Medulla oblongata (tissue), 1 donor: ENCODE measurements at regions not wholly inside any gene's neighbourhood (a gene's known extent, or its start where the extent isn't known, plus 50 kb on each side); places are given as distances from the start of the nearest gene placed in this dataset.
"Not testable (repeated sequence)": the region's sequence is repeated elsewhere in the genome, so short reads cannot be mapped to it uniquely, and the experiment has no call there.

ENCODE experiments used
- DNase-seq: peaks from one replicate; pipeline ENCODE4 v3.0.0-alpha.2; 2015; ENCODE audit errors: extremely low spot score

GRCh38 chr4:9110700-9111099 lies 59.5 kb upstream of the FAM90A26 start:
- not testable (repeated sequence) for DNase-seq

- not testable (repeated sequence) for DNase-seq
Observed at GRCh38 chr4:9103148-9103524, 67.1 kb upstream of the FAM90A26 start.

DNA sequence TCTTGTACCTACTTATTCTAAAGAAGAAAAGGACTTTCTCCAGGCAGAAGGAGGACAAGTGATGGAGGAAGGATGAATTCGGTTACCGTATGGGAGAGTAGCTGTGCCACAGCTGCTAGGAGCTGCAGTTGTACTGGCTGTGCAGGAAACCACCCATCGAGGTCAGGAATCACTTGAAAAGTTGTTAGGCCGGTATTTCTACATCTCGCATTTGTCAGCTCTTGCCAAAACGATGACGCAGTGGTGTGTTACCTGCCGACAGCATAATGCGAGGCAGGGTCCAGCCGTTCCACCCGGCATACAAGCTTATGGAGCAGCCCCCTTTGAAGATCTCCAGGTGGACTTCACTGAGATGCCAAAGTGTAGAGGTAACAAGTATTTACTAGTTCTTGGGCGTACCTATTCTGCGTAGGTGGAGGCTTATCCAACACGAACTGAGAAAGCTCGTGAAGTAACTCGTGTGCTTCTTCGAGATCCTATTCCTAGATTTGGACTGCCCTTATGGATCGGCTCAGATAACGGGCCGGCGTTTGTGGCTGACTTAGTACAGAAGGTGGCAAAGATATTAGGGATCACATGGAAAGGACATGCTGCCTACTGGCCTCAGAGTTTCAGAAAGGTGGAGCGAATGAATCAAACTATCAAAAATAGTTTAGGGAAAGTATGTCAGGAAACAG lies 67.6 kb upstream of the FAM90A26 start:
- not testable (repeated sequence) for DNase-seq

GRCh38 chr4:9096330-9096729 lies 73.9 kb upstream of the FAM90A26 start:
- not testable (repeated sequence) for DNase-seq

- DNase-seq: not testable (repeated sequence)
Observed at GRCh38 chr4:9078796-9079195, 91.4 kb upstream of the FAM90A26 start.

GRCh38 chr4:9076974-9077373 lies 93.2 kb upstream of the FAM90A26 start:
- not testable (repeated sequence) for DNase-seq

DNA sequence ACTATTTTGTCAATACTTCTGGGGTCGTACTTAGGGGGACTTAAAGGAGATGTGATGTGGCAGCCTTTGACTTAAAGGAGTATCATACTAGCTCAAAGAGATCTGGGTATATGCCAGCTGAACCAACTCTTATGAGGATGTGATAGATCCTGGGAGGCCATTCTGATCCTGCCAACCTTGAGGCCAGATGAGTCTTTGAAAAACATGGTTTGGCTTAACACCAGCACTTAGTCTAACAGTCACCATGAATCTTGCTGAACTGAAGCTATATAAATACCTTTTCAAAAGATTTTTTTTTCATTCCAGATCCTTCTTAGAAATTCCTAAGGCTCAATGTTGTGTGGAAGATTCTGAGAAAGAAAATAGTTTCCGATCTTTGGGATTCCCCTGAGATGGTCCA lies 93.7 kb upstream of the FAM90A26 start:
- not testable (repeated sequence) for DNase-seq

DNA sequence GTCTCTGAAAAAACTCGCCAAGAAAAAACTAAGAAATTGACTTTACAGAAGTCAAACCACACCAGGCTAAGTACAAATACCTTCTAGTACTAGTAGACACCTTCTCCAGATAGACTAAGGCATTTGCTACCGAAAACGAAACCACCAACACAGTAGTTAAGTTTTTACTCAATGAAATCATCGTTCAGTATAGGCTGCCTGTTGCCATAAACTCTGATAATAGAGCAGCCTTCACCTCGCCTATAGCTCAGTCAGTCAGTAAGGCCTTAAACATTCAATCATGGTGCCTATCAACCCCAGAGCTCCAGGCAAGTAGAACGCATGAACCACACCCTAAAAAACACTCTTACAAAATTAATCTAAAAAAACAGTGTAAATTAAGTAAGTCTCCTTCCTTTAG lies 96.8 kb upstream of the FAM90A26 start:
- not testable (repeated sequence) for DNase-seq

- DNase-seq: not testable (repeated sequence)
Observed at GRCh38 chr4:9072521-9073220, 97.5 kb upstream of the FAM90A26 start.

- not testable (repeated sequence) for DNase-seq
Observed at GRCh38 chr4:9067923-9068322, 102.3 kb upstream of the FAM90A26 start.

DNA sequence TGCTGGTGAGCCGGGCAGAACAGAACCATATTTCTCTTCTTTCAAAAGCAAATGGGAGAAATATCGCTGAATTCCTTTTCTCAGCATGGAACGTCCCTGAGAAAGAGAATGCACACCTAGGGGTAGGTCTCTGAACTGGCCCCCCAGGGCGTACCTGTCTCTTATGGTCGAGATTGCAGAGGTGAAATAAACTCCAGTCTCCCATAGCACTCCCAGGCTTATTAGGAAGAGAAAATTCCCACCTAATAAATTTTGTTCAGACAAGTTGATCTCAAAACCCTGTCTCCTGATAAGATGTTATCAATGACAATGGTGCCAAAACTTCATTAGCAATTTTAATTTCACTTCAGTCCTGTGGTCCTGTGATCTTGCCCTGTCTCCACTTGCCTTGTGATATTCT lies 106.6 kb upstream of the FAM90A26 start:
- DNase-seq: not testable (repeated sequence)

DNA sequence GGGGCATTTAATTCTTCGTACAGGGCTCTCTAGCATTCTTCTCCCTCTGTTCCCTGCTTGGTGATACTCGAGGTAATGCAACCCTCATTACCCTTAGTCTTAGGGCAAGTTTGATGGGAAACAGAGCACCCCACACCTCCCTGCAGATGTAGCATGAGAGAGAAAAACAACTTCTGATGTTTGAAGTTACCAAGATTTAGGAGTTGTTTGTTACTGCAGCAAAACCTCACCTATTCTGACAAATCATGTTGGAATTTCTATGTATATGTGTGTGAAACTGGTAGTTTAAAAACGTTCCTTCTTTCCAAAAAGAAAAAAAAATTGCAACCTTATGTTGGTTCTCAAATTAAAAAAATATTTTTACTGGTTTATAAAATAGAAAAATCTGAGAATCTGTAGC lies 145.3 kb upstream of the FAM90A26 start:
- not testable (repeated sequence) for DNase-seq

- DNase-seq: not testable (repeated sequence)
Observed at GRCh38 chr4:9009792-9010191, 138.2 kb upstream of the HMX1 start.

GRCh38 chr4:9008407-9008806 lies 136.8 kb upstream of the HMX1 start:
- not testable (repeated sequence) for DNase-seq

DNA sequence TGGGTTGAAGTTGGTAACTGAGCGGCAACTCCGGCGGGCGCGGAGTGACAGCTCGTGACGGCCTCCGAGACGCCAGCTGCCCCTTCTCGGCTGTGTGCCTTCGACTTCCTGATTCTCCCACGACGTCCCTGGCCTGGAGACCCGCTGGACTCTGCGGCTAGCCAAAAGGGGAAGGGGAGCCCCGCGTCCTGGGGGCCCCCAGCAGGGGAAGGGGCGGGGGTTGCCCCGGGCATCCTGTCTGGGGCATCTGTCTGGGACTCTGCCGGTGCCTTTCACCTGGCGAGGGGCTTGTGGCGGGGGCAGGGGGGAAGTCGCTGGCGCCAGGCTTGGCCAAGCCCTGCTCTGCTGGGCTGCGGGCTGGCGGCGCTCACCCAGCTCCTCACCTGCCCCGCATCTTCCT lies 129.5 kb upstream of the HMX1 start:
- DNase-seq: peak; percentile 5

GRCh38 chr4:9000505-9001001 lies 128.9 kb upstream of the HMX1 start:
- DNase-seq: peak; percentile 17

DNA sequence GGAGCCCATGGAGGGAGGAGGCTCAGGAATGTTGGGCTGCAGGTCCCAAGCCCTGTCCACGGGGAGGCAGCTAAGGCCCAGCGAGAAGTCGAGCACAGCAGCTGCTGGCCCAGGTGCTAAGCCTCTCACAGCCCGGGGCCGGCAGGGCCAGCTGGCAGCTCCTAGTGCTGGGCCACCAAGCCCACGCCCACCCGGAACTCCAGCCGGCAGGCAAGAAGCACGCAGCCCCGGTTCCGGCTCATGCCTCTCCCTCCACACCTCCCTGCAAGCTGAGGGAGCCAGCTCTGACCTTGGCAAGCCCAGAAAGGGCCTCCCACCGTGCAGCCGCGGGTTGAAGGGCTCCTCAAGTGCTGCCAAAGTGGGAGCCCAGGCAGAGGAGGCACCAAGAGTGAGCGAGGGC lies 121.3 kb upstream of the HMX1 start:
- DNase-seq: not testable (repeated sequence)

DNA sequence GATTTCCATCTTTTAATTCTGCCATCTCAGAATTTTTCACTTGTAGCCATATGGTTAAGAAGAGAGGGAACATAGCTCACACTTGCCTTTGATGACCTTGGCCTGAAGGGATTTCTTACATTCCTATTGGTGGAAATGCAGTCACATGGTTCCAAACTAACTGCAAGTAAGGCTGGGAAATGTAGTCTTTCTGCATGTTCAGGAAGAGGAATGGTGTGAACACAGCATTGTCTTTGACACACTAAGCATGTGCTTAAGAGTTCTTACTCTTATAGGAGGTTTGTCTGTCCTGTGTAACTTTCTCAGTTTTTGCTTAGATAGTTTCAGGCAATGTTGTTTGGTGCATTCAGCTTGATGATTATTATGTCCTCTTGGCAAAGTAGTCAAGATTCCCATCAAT lies 119.8 kb upstream of the HMX1 start:
- not testable (repeated sequence) for DNase-seq

DNA sequence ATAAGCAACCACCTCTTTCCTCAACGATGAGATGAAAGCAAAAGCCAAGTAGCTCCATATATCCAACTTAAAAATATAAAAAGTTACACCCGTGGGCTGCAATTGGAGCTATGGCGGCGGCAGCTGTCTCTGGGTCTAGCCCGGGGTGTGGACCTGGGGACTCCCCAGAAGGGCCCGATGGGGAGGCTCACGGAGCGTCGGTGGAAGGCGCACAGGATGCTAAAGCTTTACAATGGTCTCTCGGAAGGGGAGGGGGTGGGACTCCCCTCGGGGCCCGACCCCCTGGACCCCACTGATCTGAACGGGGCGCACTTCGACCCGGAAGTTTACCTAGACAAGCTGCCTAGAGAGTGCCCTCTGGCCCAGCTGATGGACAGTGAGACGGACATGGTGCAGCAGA lies 118.7 kb upstream of the HMX1 start:
- not testable (repeated sequence) for DNase-seq

DNA sequence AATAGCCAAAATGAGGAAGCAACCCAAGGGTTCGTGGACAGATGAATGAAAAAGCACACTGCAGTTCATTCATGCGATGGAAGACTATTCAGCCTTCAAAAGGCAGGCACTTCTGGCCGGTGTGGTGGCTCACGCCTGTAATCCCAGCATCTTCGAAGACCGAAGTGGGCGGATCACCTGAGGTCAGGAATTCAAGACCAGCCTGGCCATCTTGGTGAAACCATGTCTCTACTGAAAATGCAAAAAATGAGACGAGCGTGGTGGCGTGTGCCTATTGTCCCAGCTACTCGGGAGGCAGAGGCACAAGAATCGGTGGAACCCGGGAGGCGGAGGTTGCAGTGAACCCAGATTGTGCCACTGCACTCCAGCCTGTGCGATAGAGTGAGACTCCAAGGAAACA lies 114.1 kb upstream of the HMX1 start:
- DNase-seq: not testable (repeated sequence)

- DNase-seq: not testable (repeated sequence)
Observed at GRCh38 chr4:8984641-8985040, 113.0 kb upstream of the HMX1 start.

DNA sequence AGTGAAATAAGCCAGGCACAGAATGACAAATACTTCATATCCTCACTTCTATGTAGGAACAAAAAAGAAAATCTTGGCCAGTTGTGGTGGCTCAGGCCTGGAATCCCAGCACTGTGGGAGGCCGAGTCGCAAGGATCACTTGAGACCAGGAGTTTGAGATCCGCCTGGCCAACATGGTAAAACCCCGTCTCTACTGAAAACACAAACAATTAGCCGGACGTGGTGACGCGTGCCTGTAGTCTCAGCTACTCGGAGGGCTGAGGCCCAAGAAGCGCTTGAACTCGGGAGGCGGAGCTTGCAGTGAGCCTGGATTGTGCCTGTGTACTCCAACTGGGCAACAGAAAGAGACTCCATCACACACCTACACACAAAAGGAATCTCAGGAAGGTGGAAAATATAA lies 112.3 kb upstream of the HMX1 start:
- DNase-seq: not testable (repeated sequence)
